ENCODE measurements at regions not wholly inside any gene's neighbourhood (a gene's known extent, or its start where the extent isn't known, plus 50 kb on each side); places are given as distances from the start of the nearest gene placed in this dataset.

DNA sequence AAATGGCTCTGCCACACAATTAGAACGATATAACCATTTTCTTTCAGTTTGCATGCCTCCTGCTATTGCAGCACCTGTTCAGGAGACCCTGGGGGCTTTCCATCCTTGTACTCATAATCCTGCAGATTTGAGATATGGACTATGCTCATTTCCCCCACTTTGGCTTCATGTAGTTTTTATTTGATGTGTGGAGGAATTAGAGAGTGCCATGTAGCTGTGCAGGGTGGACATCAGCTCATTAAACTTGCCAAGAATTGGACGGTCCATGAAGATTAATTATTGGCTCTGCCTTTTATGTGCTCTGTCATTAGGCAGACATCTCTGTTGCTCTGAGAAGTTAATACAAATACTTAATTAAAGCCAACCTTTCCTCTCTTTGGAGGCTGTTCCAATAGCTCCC is 66.2 kb upstream of the CD83 start:
- H3K4me1 Mint-ChIP-seq (ENCODE audit: low read depth): no peaks in the 10 kb centered on the region
- no peak overlapping the region for H3K4me3 Mint-ChIP-seq
- no peaks in the 10 kb centered on the region for H3K9me3 Mint-ChIP-seq (ENCODE audit: insufficient read depth)
- no peak overlapping the region for H3K27ac Mint-ChIP-seq
- POLR2A ChIA-PET: no interaction called here
- peaks cover 26% of the 10 kb centered on the region for H3K27me3 Mint-ChIP-seq (ENCODE audit: low read depth)
- CTCF ChIA-PET: interaction anchor here (0.8 to 1.2 kb wide), 5 partner anchors 9 to 143 kb away, joined by 3 to 11 read pairs (median 3); no protein-coding TSS in a partner anchor
- DNase-seq: no peak
- no peak for ATAC-seq
- H3K36me3 Mint-ChIP-seq (ENCODE audit: low read depth): no peaks in the 10 kb centered on the region

DNA sequence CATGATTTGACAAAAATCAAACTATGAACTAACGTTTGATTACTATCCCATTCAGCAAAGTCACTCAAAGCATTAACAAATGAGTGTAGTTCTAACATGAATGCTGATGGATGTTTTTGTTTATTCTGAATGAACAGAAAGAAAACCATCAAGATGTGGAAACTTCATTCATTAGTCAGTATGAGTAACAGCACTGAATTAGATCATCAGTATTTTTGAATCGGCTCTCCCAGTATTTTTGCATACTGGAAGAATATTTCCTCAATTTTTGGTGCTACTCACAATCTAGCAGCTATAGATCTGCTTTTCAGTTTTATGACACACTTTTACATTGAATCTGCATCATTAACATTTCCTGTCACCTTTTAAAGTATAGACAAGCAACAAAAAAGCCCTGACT is 63.8 kb upstream of the CD83 start:
- Mint-ChIP-seq H3K4me1 (ENCODE audit: low read depth) (no peaks in the 10 kb centered on the region), H3K4me3 (no peak overlapping the region), H3K9me3 (ENCODE audit: insufficient read depth) (no peaks in the 10 kb centered on the region), H3K27ac (no peak overlapping the region), H3K36me3 (ENCODE audit: low read depth) (no peaks in the 10 kb centered on the region), H3K27me3 (ENCODE audit: low read depth) (peaks cover 24% of the 10 kb centered on the region)
- ATAC-seq: no peak
- CTCF ChIA-PET: no interaction called here
- no peak for DNase-seq
- POLR2A ChIA-PET: no interaction called here

DNA sequence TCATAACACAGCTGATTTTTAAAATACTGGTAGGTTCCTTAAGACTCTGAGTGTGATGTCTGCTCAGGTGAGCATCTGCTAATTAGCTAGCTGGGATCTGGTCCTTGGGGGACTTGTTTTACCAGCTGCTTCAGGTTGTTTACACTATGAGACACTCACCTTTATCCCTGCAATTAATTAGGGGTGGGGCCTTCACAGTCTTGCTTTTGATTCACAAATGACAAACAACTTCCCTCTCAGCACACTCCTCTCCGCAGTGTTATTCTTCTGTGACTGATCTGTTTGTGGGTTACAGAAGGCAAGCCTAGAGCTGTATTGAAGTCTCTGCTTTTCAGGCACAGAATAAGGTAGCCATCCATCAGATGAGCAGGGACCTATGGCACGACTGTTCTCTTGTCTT is 62.0 kb upstream of the CD83 start:
- no peak overlapping the region for H3K4me3 Mint-ChIP-seq
- H3K4me1 Mint-ChIP-seq (ENCODE audit: low read depth): no peaks in the 10 kb centered on the region
- POLR2A ChIA-PET: no interaction called here
- H3K36me3 Mint-ChIP-seq (ENCODE audit: low read depth): no peaks in the 10 kb centered on the region
- H3K9me3 Mint-ChIP-seq (ENCODE audit: insufficient read depth): no peaks in the 10 kb centered on the region
- CTCF ChIA-PET: interaction anchor here (0.7 to 1.8 kb wide), 3 partner anchors 9 to 20 kb away, joined by 3 to 10 read pairs (median 3); no protein-coding TSS in a partner anchor
- ATAC-seq (no peak), DNase-seq (no peak)
- no peak overlapping the region for H3K27ac Mint-ChIP-seq
- peaks cover 26% of the 10 kb centered on the region for H3K27me3 Mint-ChIP-seq (ENCODE audit: low read depth)

DNA sequence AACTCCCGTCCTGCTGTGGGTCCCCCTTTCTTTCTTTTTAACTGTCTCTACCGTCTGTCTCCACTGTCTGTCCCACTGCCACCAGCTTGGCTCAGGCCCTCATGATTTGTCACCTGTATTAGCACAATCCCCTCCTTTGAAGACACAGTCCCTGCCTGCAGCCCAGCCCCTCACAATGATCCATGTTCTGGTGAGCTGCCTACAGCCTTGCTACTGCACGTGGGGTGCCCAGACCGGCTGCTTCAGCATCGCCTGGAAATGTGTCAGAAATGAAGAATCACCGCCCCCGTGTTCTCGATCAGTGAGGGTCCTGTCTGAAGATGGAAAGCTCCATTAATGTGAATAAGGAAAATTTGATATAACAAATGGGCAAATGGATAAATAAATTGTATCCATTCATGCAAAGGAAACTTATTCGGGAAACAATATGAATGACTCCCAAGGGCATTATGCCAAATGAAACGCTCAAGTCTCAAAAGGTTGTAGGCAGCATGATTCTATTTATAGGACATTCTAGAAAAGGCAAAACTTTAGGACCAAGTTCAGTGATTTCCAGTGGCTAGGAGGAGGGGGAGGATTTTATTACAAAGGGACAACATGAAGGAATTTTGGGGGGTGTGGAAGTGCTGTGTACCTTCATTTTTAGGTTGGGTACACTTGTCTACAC is 59.4 kb upstream of the CD83 start:
- H3K36me3 Mint-ChIP-seq (ENCODE audit: low read depth): no peaks in the 10 kb centered on the region
- H3K9me3 Mint-ChIP-seq (ENCODE audit: insufficient read depth): no peaks in the 10 kb centered on the region
- H3K4me3 Mint-ChIP-seq: no peak overlapping the region
- H3K27ac Mint-ChIP-seq: no peak overlapping the region
- H3K27me3 Mint-ChIP-seq (ENCODE audit: low read depth): peaks cover 38% of the 10 kb centered on the region
- DNase-seq (no peak), ATAC-seq (no peak)
- POLR2A ChIA-PET: no interaction called here
- H3K4me1 Mint-ChIP-seq (ENCODE audit: low read depth): no peaks in the 10 kb centered on the region
- CTCF ChIA-PET: interaction anchor here (1.8 to 2.2 kb wide), 2 partner anchors 9 to 12 kb away, joined by 8 to 10 read pairs; no protein-coding TSS in a partner anchor

DNA sequence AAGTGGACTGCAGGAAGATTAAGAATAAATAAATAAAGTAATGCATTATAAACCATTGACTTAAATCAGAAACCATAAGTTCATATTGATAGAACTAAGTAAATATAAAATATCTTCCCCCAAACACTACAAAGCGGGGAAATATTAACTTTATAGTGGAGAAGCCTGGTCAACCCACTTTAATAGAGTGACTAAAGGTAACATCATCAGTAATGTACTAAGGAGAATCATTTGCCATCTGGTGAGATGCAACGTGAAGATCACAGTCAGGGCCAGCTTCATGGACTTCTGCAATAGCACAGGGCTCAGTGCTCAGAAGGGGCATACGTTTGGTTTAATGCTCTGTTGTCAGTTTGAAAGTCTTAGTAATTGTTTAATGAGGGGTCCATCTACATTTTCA is 58.8 kb upstream of the CD83 start:
- ChIA-PET CTCF (interaction anchor here (1.8 to 2.2 kb wide), 2 partner anchors 8 to 12 kb away, joined by 8 to 10 read pairs; no protein-coding TSS in a partner anchor), POLR2A (no interaction called here)
- DNase-seq (no peak), ATAC-seq (no peak)
- Mint-ChIP-seq H3K4me1 (ENCODE audit: low read depth) (no peaks in the 10 kb centered on the region), H3K9me3 (ENCODE audit: insufficient read depth) (no peaks in the 10 kb centered on the region), H3K27ac (no peak overlapping the region), H3K36me3 (ENCODE audit: low read depth) (no peaks in the 10 kb centered on the region), H3K4me3 (no peak overlapping the region), H3K27me3 (ENCODE audit: low read depth) (peaks cover 38% of the 10 kb centered on the region)

GRCh38 chr6:14059791-14060436 is 57.7 kb upstream of the CD83 start:
- no peak for ATAC-seq
- Mint-ChIP-seq H3K27me3 (ENCODE audit: low read depth) (peaks cover 39% of the 10 kb centered on the region), H3K27ac (no peak overlapping the region), H3K4me3 (no peak overlapping the region), H3K4me1 (ENCODE audit: low read depth) (no peaks in the 10 kb centered on the region), H3K9me3 (ENCODE audit: insufficient read depth) (no peaks in the 10 kb centered on the region), H3K36me3 (ENCODE audit: low read depth) (no peaks in the 10 kb centered on the region)
- POLR2A ChIA-PET: no interaction called here
- no peak for DNase-seq
- CTCF ChIA-PET: interaction anchor here (10.0 kb wide), 1 partner anchor 13 kb away, joined by 101 read pairs; no protein-coding TSS in a partner anchor

- no peaks in the 10 kb centered on the region for H3K9me3 Mint-ChIP-seq (ENCODE audit: insufficient read depth)
- peaks cover 45% of the 10 kb centered on the region for H3K27me3 Mint-ChIP-seq (ENCODE audit: low read depth)
- ChIA-PET CTCF (interaction anchor here (10.0 kb wide), 1 partner anchor 14 kb away, joined by 101 read pairs; no protein-coding TSS in a partner anchor), POLR2A (no interaction called here)
- ATAC-seq (no peak), DNase-seq (no peak)
- H3K4me1 Mint-ChIP-seq (ENCODE audit: low read depth): no peaks in the 10 kb centered on the region
- no peaks in the 10 kb centered on the region for H3K36me3 Mint-ChIP-seq (ENCODE audit: low read depth)
- H3K4me3 Mint-ChIP-seq: no peak overlapping the region
- no peak overlapping the region for H3K27ac Mint-ChIP-seq
Measured at GRCh38 chr6:14060971-14061370, 56.6 kb upstream of the CD83 start.

DNA sequence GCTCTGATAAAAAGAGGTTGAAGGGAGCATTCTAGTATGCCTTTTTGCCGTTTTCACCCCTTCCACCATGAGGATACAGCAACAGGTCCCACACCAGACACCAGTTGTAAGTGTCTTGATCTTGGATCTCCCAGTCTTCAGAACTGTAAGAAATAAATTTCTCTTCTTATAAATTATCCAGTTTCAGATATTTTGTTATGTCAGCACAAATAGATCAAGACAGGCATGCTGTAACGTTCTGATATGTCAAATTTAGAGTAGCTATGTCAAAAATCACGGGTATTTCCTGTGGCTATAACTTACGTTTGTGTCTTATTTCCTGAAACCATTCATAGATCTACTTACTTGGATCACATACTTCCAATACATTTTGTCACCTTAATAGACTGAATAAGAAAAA is 55.9 kb upstream of the CD83 start:
- H3K36me3 Mint-ChIP-seq (ENCODE audit: low read depth): no peaks in the 10 kb centered on the region
- ChIA-PET POLR2A (no interaction called here), CTCF (interaction anchor here (1.6 to 10.0 kb wide), 2 partner anchors 13 to 15 kb away, joined by 3 to 101 read pairs; no protein-coding TSS in a partner anchor)
- ATAC-seq (no peak), DNase-seq (no peak)
- H3K4me3 Mint-ChIP-seq: no peak overlapping the region
- H3K27ac Mint-ChIP-seq: no peak overlapping the region
- peaks cover 45% of the 10 kb centered on the region for H3K27me3 Mint-ChIP-seq (ENCODE audit: low read depth)
- H3K4me1 Mint-ChIP-seq (ENCODE audit: low read depth): peaks cover under 1% of the 10 kb centered on the region
- H3K9me3 Mint-ChIP-seq (ENCODE audit: insufficient read depth): no peaks in the 10 kb centered on the region

DNA sequence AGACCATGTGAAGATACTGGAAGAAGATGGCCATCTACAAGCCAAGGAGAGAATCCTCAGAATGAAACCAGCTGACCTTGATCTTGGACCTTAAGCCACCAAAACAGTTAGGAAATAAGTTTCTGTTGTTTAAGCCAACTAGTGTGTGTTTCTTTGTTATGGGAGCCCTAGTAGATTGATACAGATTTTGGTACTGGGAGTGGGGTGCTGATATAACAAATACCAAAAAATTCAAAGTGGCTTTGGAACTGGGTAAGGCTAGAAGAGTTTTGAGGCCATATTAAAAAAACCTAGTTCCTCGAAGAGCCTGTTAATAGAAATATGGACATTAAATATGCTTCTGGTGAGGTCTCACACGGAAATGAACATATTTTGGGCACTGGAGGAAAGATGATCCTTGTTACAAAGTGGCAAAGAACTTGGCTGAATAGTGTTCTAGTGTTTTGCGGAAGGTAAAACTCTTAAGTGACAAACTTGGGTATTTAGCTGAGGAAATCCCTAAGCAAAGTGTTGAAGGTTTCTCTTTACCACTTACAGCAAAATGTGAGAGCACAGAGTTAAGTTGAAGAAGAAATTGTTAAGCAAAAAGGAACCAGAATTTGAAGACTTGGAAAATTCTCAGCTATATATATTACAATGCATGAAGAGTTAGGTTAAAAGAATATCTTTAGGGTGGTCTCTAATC is 55.1 kb upstream of the CD83 start:
- H3K9me3 Mint-ChIP-seq (ENCODE audit: insufficient read depth): no peaks in the 10 kb centered on the region
- no peak for ATAC-seq
- POLR2A ChIA-PET: no interaction called here
- H3K4me3 Mint-ChIP-seq: no peak overlapping the region
- CTCF ChIA-PET: interaction anchor here (1.6 to 10.0 kb wide), 4 partner anchors 12 to 189 kb away, joined by 3 to 101 read pairs (median 10); no protein-coding TSS in a partner anchor
- peaks cover 45% of the 10 kb centered on the region for H3K27me3 Mint-ChIP-seq (ENCODE audit: low read depth)
- H3K4me1 Mint-ChIP-seq (ENCODE audit: low read depth): peaks cover 5% of the 10 kb centered on the region
- no peak overlapping the region for H3K27ac Mint-ChIP-seq
- DNase-seq: no peak
- H3K36me3 Mint-ChIP-seq (ENCODE audit: low read depth): no peaks in the 10 kb centered on the region

DNA sequence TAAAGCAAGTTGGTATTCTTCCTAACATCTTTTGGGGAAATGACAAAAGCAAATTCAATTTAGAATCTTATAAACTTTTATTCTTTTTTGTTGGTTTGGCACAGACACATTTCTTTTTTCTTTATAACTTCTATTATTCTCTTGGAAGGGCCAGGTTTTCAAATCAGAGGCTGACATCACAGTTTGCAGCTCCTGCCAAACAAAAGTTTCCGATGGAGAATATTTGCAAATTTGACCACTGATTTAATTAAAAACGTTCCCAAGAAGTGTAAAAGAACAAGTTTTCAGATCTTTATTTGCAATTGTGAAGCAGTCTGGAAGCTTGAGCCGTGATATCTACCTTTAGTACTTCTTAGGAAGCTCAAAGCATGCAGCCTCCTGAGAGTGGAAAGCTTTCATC is 53.8 kb upstream of the CD83 start:
- Mint-ChIP-seq H3K4me3 (no peak overlapping the region), H3K27me3 (ENCODE audit: low read depth) (peaks cover 37% of the 10 kb centered on the region), H3K4me1 (ENCODE audit: low read depth) (peaks cover 13% of the 10 kb centered on the region), H3K36me3 (ENCODE audit: low read depth) (no peaks in the 10 kb centered on the region), H3K27ac (no peak overlapping the region), H3K9me3 (ENCODE audit: insufficient read depth) (no peaks in the 10 kb centered on the region)
- ChIA-PET POLR2A (no interaction called here), CTCF (interaction anchor here (0.9 to 10.0 kb wide), 4 partner anchors 13 to 190 kb away, joined by 3 to 101 read pairs (median 10); no protein-coding TSS in a partner anchor)
- no peak for DNase-seq
- no peak for ATAC-seq

DNA sequence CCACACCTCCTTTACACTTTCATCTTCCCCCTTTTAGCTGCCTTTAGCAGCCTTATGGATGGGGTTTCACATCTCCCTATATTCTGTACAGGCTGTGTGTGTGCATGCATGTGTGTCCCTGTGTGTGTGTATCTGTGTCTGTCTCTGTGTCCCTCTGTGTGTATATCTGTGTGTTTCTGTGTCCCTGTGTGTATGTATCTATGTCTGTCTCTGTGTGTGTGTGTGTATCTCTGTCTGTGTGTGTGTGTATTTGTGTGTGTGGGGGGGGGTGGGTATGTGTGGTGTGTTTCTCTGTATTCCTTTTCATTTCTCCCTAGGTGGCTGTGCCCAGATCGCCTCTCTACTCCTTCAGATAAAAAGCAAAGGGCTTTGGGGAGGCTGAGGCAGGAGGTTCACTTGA is 52.2 kb upstream of the CD83 start:
- H3K4me1 Mint-ChIP-seq (ENCODE audit: low read depth): peaks cover 13% of the 10 kb centered on the region
- H3K36me3 Mint-ChIP-seq (ENCODE audit: low read depth): no peaks in the 10 kb centered on the region
- DNase-seq (no peak), ATAC-seq (no peak)
- H3K4me3 Mint-ChIP-seq: no peak overlapping the region
- ChIA-PET CTCF (interaction anchor here (1.0 to 10.0 kb wide), 7 partner anchors 19 to 450 kb away, joined by 3 to 101 read pairs (median 29); partner anchors contain the start of genes NOL7 and RNF182), POLR2A (no interaction called here)
- no peaks in the 10 kb centered on the region for H3K9me3 Mint-ChIP-seq (ENCODE audit: insufficient read depth)
- H3K27me3 Mint-ChIP-seq (ENCODE audit: low read depth): peaks cover 25% of the 10 kb centered on the region
- H3K27ac Mint-ChIP-seq: no peak overlapping the region

All from activated CD8-positive, alpha-beta T cell treated with anti-CD3 and anti-CD28 coated beads, Interleukin-2, amount 10 ng/mL, durations not matched to agents 7 days and 5 days (primary cell).